HG03135 (cell line): ENCODE measurements at regions not wholly inside any gene's neighbourhood (a gene's known extent, or its start where the extent isn't known, plus 50 kb on each side); places are given as distances from the start of the nearest gene placed in this dataset.

Experiments used
- ATAC-seq: cut with Tn5 transposase; IDR thresholded peaks from one replicate; pipeline ENCODE4 v1.9.1; 2021; ENCODE audit warnings: mild to moderate bottlenecking, moderate library complexity; ENCODE audit not compliant: unreplicated experiment

GRCh38 chr2:8198766-8199382 is 483.0 kb upstream of the ID2 start:
- ATAC-seq = no peak

DNA sequence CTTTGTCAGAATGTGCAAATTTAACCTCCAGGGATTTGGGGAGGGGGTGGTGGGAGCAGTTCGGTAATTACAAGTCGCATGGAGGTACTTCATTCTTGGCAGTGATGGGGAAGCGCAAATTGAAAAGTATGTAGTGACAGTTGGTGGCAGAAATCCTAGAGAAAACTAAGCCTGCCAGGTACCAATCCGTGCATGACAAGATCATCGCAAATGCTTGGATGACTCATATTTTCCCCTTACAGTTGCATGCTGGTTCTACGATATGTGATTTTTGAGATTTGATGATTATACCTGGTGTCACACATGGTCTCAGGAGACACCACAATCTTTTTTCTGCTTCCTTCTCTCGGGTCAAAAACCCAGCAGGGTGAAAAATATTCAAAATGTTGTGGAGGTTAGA is 479.7 kb upstream of the ID2 start:
- ATAC-seq = peak; percentile 79

GRCh38 chr2:8203364-8203763 is 478.5 kb upstream of the ID2 start:
- ATAC-seq = no peak

DNA sequence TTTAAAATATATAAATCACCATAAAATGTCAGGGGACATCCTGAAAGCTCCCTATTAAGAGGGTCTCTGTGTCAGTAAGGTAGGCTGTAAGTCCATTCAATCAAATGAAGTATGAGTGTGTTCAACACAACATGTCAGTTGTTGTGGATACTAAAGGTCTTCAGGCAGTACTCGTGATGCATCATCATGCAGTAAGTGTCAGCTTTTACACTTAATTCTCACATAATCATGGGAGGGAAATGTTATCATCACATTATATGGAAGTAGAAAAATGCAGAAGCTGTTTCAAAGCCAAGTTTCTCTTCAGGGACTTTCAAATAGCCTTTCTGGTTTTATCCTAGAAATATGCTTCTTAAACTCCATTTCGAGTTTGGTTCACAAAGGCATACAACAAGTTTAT is 477.1 kb upstream of the ID2 start:
- no peak for ATAC-seq

GRCh38 chr2:8209494-8209893 is 472.4 kb upstream of the ID2 start:
- ATAC-seq = no peak

- no peak for ATAC-seq
Measured at GRCh38 chr2:8211384-8211783, 470.5 kb upstream of the ID2 start.

DNA sequence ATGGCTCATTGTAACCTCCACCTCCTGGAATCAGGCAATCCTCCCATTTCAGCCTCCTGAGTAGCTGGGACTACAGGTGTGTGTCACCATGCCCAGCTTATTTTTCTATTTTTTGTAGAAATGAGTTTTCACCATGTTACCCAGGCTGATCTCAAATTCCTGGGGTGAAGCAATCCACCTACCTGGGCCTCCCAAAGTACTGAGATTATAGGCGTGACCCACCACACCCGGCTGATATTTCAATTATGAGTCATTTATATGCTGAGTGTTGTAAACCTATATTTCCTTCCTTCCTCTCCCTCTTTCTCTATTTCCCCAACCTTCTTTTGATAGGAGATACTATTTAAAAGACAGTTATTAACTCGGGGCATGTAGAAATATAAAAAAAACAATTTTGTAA is 469.6 kb upstream of the ID2 start:
- no peak for ATAC-seq

DNA sequence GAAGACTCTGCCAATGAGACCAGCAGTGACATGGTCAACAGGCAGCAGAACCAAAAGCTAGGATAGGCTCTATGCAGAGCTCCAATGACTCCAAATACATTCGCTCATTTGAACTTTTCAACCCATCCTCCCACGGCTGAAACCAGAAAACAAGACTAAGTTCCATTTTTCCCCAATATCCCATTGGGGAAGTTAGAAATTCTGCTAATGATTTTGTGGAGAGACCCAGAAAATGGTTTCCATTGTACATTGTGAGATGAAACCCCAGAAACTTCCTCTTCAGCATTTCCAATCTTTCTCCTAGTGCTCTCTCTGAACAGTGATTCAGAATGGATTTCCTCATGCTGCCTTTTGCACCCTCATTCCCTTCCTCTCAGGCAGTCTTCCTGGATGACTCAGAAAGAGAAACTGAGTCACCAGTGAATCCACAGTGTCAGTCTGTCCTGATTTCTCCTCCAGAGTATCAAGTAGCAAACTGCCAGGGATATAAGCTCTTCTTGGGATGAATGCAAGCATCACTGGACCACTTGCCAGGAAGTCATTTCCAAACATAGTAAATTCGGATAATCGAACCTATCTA is 467.7 kb upstream of the ID2 start:
- no peak for ATAC-seq

DNA sequence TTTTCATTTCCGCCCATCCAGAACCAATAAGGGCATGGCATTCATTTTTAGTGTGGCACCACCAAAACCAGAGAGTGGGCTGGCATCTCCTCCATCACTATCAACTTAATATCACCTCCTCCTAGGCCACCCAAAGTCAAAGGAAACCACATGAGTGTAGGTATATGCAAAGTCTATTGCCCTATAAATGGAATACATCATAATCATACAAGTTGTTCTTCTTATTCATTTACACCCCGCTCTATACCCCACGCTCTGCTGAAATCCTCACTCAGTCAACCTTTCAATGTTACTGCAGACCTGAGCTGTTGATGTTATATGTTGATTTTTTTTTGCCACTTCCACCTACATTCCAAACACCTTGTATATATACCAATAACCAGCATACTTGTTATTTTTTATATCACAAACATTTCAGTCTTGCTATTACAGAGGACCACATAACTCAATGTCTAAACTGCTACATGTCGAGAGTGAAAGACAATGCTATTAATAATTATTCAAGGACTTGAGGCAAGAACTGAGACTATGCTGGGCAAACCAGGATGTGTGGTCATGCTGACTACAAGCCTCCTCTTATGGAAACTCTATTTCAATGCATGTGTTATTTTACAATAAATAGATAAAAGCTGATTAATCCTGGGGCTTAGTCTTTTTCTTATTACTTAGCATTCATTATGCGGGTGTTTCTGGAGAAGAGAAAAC is 466.5 kb upstream of the ID2 start:
- peak; percentile 91 for ATAC-seq

DNA sequence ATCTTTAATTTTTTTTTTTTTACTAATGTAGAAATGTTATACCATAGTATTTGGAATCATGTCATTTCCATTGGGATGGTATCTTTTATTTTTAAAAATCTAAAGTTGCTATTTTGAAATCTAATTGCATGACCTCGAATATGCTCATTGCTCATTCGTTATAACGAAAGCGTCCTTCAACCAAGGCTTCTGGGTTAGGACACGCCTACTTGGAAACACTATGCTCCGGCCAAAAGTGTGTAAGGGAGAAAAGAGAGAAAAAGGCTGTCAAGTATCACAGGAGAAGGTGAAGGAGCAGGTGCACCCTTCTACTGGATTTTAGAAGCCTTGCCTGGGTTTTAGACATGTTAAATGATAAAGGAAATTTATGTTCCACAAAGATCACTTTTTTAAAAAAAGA is 465.9 kb upstream of the ID2 start:
- ATAC-seq = no peak

GRCh38 chr2:8216397-8216796 is 465.5 kb upstream of the ID2 start:
- ATAC-seq = no peak

DNA sequence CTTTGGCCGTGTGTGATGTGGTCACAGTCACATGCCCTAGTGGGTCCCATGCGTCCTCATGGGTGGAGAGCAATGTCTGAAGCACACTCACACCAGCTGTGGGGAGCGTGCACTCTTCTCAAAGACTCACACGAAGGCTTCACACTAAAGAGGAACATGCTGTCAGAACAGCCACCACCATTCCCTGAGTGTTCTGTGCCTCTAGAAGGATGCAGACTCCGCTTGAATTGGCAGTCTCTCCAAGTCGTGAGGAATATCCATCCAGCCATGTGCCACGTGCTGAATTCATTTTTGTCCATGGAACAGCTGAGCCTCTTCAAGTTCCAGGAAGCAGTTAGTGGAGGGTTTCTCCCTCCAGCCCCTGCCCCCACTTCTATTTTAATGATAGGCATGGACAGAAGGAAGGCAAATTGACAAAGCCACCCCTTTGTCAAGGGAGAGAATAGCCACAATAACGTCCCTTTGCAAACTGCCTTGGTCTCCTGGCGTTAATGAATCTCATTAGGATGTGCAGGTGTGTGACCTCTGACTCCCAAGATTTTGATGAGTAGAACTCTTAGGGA is 464.3 kb upstream of the ID2 start:
- no peak for ATAC-seq

DNA sequence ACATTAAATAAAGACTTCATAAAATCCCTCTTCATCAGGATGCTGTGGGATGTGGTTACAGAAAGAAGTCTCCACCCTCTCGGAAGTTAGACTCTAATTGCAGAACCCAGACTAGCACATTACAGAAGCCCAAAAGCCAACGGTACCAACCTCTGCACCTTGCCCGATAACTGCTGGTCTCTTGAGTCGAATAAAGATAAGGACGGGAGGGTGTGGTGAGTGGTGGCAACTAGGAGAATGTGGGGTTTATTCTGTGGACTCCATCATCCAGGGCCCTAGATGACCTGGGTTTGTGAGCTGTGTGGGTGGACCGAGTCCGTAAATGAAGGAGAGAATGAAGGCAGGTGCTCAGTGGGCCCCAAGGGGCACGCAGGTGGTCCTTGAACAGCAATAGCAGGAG is 462.8 kb upstream of the ID2 start:
- no peak for ATAC-seq

GRCh38 chr2:8219631-8220355 is 462.1 kb upstream of the ID2 start:
- ATAC-seq = no peak

- no peak for ATAC-seq
Measured at GRCh38 chr2:8222979-8223694, 458.7 kb upstream of the ID2 start.

- ATAC-seq = no peak
Measured at GRCh38 chr2:8223695-8224346, 458.0 kb upstream of the ID2 start.

DNA sequence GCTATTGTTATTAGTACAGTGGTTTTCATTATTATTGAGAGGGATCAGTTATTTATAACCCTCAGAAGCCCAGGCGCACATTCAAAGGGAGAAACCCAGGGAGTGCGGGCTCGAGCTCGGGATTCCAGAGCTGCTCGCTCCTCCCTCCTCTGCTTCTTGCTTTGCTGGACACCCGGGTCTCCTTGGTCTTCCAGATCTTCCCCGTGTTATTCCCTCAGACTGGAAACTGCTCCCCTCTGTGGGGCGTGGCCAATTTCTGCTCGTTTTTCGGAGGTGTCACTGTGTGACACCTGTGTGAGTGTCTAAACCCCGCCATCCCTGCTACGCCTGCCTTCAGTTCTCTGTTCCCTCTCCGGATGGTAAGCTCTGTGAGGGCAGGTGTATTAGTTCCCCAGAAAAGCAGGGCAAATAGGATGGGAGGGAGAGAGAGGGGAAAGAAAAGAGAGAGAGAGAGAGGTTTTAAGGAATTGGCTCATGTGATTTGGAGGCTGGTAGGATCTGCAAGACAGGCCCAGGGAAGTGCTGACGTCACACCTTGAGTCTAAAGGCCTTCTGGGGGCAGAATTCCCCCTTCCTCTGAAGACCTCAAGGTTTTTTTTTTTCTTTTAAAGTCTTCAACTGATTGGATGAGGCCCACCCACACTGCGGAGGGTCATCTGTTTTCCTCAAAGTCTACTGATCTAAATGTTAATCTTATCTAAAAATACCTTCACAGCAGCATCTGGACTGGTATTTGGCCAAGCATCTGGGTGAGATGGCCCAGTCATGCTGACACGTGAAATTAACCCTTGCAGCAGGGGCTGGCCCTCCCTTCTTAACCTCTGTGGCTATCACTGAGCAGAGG is 457.3 kb upstream of the ID2 start:
- no peak for ATAC-seq

DNA sequence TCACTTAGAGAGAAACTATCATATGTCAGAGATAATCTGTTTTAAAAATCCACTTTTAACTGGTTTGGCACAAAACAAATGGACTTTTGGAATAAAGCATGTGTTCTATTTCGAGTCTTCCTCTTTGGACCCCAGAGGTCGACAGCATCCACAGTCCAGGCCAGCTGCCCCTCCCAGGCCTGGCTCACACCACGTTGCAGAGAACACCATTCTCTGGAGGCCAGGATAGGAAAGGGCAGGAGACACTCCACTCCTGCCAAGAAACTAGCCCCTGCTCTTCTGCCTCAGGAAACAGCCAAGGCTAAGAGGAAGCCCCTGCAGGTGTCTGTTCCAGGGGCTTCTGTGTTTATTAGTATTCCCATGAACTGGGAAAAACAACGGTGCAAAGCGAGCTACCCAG is 456.6 kb upstream of the ID2 start:
- ATAC-seq = no peak

- no peak for ATAC-seq
Measured at GRCh38 chr2:8225798-8226197, 456.1 kb upstream of the ID2 start.
